Esophagus squamous epithelium (tissue), 5 donors: ENCODE measurements at regions not wholly inside any gene's neighbourhood (a gene's known extent, or its start where the extent isn't known, plus 50 kb on each side); places are given as distances from the start of the nearest gene placed in this dataset.

Experiments
- DNase-seq: peaks from one replicate; lab custom pipeline; 2025; lab: John Stamatoyannopoulos, UW
- H3K27ac ChIP-seq, 4 donors: fragments of 200-600 bp; sonication (generic); one replicate each; pipeline ENCODE4 v1.5.1; 2016 to 2019; ENCODE audit warnings: mild to moderate bottlenecking in 1 of 4
- H3K27me3 ChIP-seq, 4 donors: fragments of 200-600 bp; sonication (generic); 1 replicate in 3 of 4; 2 replicates in 1 of 4; pipeline versions ENCODE4 v1.5.1 to v1.6.0; 2017 to 2021; ENCODE audit warnings: antibody characterized with exemption in 1 of 4
- H3K36me3 ChIP-seq, 3 donors: fragments of 200-600 bp; sonication (generic); one replicate each; pipeline ENCODE4 v1.5.1; 2016 to 2019
- H3K4me1 ChIP-seq, 3 donors: fragments of 200-600 bp; sonication (generic); one replicate each; pipeline ENCODE4 v1.5.1; 2017 to 2019
- H3K4me3 ChIP-seq, 4 donors: fragments of 200-600 bp; sonication (generic); 1 replicate in 3 of 4; 2 replicates in 1 of 4; pipeline ENCODE4 v1.5.1; 2016 to 2019; ENCODE audit warnings: mild to moderate bottlenecking in 2 of 4, moderate library complexity in 1 of 4
- H3K9me3 ChIP-seq, 3 donors: fragments of 200-600 bp; sonication (generic); one replicate each; pipeline ENCODE4 v1.5.1; 2016 to 2019
- CTCF ChIP-seq, 6 experiments: fragments of 450-650 bp in 4 of 6; fragments of 200-600 bp in 2 of 6; sonication (generic) in 2 of 6; IDR thresholded peaks; one replicate each; pipeline ENCODE4 v1.5.1; 2016 to 2019; ENCODE audit warnings: antibody characterized with exemption in 6 of 6, mild to moderate bottlenecking in 4 of 6, moderate library complexity in 4 of 6
- POLR2A ChIP-seq, 4 donors: fragments of 450-650 bp; IDR thresholded peaks; one replicate each; pipeline ENCODE4 v1.6.1; 2017; ENCODE audit warnings: antibody characterized with exemption in 4 of 4, mild to moderate bottlenecking in 4 of 4, moderate library complexity in 3 of 4
- WGBS, 2 donors: methylation state at CpG; one replicate each; pipeline ENCODE4 v1.1.5; 2018; 5-methylcytosine and 5-hydroxymethylcytosine counted together
- intact Hi-C: fragments of 100-400 bp; cut with DNase I; formaldehyde crosslinking; loops from one replicate; pipeline ENCODE4 v1.15.0; 2022
- donor health status: DM: yes; HTN: yes; CAD: no.

- Histone ChIP-seq H3K9me3 (no peaks in the 10 kb centered on the region), H3K4me1 (no peaks in the 10 kb centered on the region), H3K4me3 (no peak overlapping the region), H3K36me3 (no peaks in the 10 kb centered on the region), H3K27ac (no peak overlapping the region), H3K27me3 (no peaks in the 10 kb centered on the region)
- no peak for DNase-seq
- TF ChIP-seq POLR2A (IDR thresholded peaks at IDR 0.05) (no peak), CTCF (IDR thresholded peaks at IDR 0.05) (no peak)
- intact Hi-C loops = no loop called here
- 77 to 85% methylated on average over 4 of the region's 4 CpGs for WGBS, 2 donors
Measured at GRCh38 chr2:58629545-58630119, 388.5 kb upstream of the FANCL start.

GRCh38 chr2:58620896-58621295, 379.8 kb upstream of the FANCL start:
- H3K27ac ChIP-seq = no peak overlapping the region
- WGBS, 2 donors = 85 to 87% methylated on average over 1 of the region's 1 CpG
- no peaks in the 10 kb centered on the region for H3K9me3 ChIP-seq
- TF ChIP-seq CTCF (IDR thresholded peaks at IDR 0.05) = no peak
- no peak for TF ChIP-seq POLR2A (IDR thresholded peaks at IDR 0.05)
- no peaks in the 10 kb centered on the region for H3K36me3 ChIP-seq
- no peaks in the 10 kb centered on the region for H3K4me1 ChIP-seq
- intact Hi-C loops = no loop called here
- no peaks in the 10 kb centered on the region for H3K27me3 ChIP-seq
- DNase-seq = no peak
- no peak overlapping the region for H3K4me3 ChIP-seq

GRCh38 chr2:58620093-58620492, 379.0 kb upstream of the FANCL start:
- Histone ChIP-seq H3K27me3 (no peaks in the 10 kb centered on the region), H3K9me3 (no peaks in the 10 kb centered on the region), H3K4me1 (no peaks in the 10 kb centered on the region), H3K27ac (no peak overlapping the region), H3K36me3 (no peaks in the 10 kb centered on the region), H3K4me3 (no peak overlapping the region)
- intact Hi-C loops = no loop called here
- no peak for DNase-seq
- 54 to 57% methylated on average over 5 of the region's 5 CpGs for WGBS, 2 donors
- TF ChIP-seq CTCF (IDR thresholded peaks at IDR 0.05) (no peak), POLR2A (IDR thresholded peaks at IDR 0.05) (no peak)

- DNase-seq = no peak
- intact Hi-C loops = no loop called here
- TF ChIP-seq POLR2A (IDR thresholded peaks at IDR 0.05) = no peak
- no peaks in the 10 kb centered on the region for H3K27me3 ChIP-seq
- WGBS, 2 donors = 24 to 42% methylated on average over 1 of the region's 1 CpG
- H3K4me1 ChIP-seq = no peaks in the 10 kb centered on the region
- no peaks in the 10 kb centered on the region for H3K9me3 ChIP-seq
- no peaks in the 10 kb centered on the region for H3K36me3 ChIP-seq
- no peak overlapping the region for H3K4me3 ChIP-seq
- no peak overlapping the region for H3K27ac ChIP-seq
Measured at GRCh38 chr2:58616961-58617360, 375.8 kb upstream of the FANCL start.

GRCh38 chr2:58614219-58614618, 373.1 kb upstream of the FANCL start:
- no peaks in the 10 kb centered on the region for H3K9me3 ChIP-seq
- H3K27me3 ChIP-seq = no peaks in the 10 kb centered on the region
- TF ChIP-seq POLR2A (IDR thresholded peaks at IDR 0.05) (no peak), CTCF (IDR thresholded peaks at IDR 0.05) (no peak)
- H3K4me3 ChIP-seq = no peak overlapping the region
- H3K27ac ChIP-seq = no peak overlapping the region
- H3K4me1 ChIP-seq = no peaks in the 10 kb centered on the region
- intact Hi-C loops = no loop called here
- no peaks in the 10 kb centered on the region for H3K36me3 ChIP-seq
- DNase-seq = no peak
- WGBS, 2 donors = 20 to 21% methylated on average over 2 of the region's 2 CpGs

- no peak overlapping the region for H3K4me3 ChIP-seq
- no peaks in the 10 kb centered on the region for H3K9me3 ChIP-seq
- 68 to 74% methylated on average over 6 of the region's 6 CpGs for WGBS, 2 donors
- TF ChIP-seq POLR2A (IDR thresholded peaks at IDR 0.05) (no peak), CTCF (IDR thresholded peaks at IDR 0.05) (no peak)
- H3K4me1 ChIP-seq = no peaks in the 10 kb centered on the region
- no peak overlapping the region for H3K27ac ChIP-seq
- DNase-seq = no peak
- intact Hi-C loops = no loop called here
- H3K27me3 ChIP-seq = no peaks in the 10 kb centered on the region
- H3K36me3 ChIP-seq = no peaks in the 10 kb centered on the region
Measured at GRCh38 chr2:58612973-58613372, 371.8 kb upstream of the FANCL start.
